ENCODE measurements at regions not wholly inside any gene's neighbourhood (a gene's known extent, or its start where the extent isn't known, plus 50 kb on each side); places are given as distances from the start of the nearest gene placed in this dataset.
A peak's percentile ranks its signal among the peaks of the same experiment; 100 is the strongest.

GRCh38 chr3:27655547-27655946, 66.6 kb downstream of the EOMES start:
- Histone ChIP-seq H3K36me3 (replicated peaks) (no peaks in the 10 kb centered on the region), H3K4me3 (ENCODE audit: low read depth, low read length) (no peak overlapping the region), H3K27me3 (replicated peaks) (no peaks in the 10 kb centered on the region), H3K27ac (no peak overlapping the region)
- in situ Hi-C loops (cut with HindIII; ENCODE audit: low pct_ligation_motif_present, low sequenced_read_pairs) = no loop called here
- TF ChIP-seq CTCF (IDR thresholded peaks at IDR 0.05; ENCODE audit: low read depth, low read length, missing control alignments) = no peak
- DNase-seq = no peak

DNA sequence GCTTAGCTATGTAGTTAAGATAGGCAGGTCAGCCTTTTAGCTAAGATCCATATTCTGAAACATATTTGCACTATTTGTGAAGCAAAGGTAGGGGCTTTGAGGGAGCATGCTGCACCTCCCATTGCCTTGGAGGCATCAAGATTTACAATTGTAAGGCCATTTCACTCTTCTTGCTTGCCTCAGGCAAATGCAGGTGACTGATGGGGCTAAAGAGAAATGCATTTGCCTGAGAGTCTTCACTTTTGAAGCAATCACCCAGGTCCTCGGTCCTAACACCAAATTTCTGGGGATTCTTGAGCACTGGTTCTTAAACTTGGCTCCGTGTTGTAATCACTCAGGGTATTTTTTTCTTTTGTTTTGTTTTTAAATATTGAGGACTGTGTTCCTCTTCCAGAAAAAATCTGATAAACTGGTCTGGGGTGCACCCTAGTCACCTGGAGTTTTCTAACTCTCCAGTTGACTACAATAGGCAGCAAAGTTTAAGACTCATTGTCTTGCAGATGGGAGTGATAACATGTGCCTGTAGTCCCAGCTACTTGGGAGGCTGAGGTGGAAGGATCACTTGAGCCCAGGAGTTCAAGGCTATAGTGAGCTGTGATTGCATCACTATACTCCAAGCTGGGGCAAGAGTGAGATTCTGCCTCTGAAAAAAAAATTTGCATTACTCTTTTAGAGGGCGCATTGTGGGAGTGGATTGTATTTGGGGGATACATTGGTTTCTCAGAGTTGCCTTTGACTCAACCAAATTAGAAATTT, 68.1 kb downstream of the EOMES start:
- in situ Hi-C loops (cut with HindIII; ENCODE audit: low pct_ligation_motif_present, low sequenced_read_pairs) = no loop called here
- no peak for DNase-seq
- Histone ChIP-seq H3K4me3 (ENCODE audit: low read depth, low read length) (no peak overlapping the region), H3K36me3 (replicated peaks) (no peaks in the 10 kb centered on the region), H3K27me3 (replicated peaks) (no peaks in the 10 kb centered on the region), H3K27ac (no peak overlapping the region)
- TF ChIP-seq CTCF (IDR thresholded peaks at IDR 0.05; ENCODE audit: low read depth, low read length, missing control alignments) = no peak

GRCh38 chr3:27649277-27649676, 72.8 kb downstream of the EOMES start:
- no peaks in the 10 kb centered on the region for H3K36me3 ChIP-seq (replicated peaks)
- DNase-seq = no peak
- no peak for TF ChIP-seq CTCF (IDR thresholded peaks at IDR 0.05; ENCODE audit: low read depth, low read length, missing control alignments)
- no peaks in the 10 kb centered on the region for H3K27me3 ChIP-seq (replicated peaks)
- H3K4me3 ChIP-seq (ENCODE audit: low read depth, low read length) = no peak overlapping the region
- H3K27ac ChIP-seq = no peak overlapping the region
- in situ Hi-C loops (cut with HindIII; ENCODE audit: low pct_ligation_motif_present, low sequenced_read_pairs) = no loop called here

DNA sequence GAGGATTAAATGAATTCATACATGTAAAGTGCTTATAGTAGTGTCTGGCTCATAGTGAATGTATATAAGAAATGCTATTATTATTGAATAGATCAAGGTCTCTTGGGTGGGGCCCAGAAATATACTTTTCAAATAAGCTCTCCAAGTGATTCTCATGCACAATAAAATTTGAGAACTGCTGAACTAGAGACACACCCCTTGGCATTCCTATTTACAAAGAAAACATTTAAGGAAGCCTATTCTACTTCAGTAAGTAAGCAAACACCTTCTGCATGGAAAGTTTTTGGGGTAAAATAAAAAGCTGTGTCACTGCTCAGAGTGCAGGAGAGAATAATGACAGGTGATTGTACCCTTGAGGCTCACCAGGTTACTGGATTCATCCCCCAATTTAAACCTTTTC, 75.2 kb downstream of the EOMES start:
- no peak for TF ChIP-seq CTCF (IDR thresholded peaks at IDR 0.05; ENCODE audit: low read depth, low read length, missing control alignments)
- DNase-seq = no peak
- no peak overlapping the region for H3K4me3 ChIP-seq (ENCODE audit: low read depth, low read length)
- H3K27ac ChIP-seq = no peak overlapping the region
- H3K36me3 ChIP-seq (replicated peaks) = no peaks in the 10 kb centered on the region
- in situ Hi-C loops (cut with HindIII; ENCODE audit: low pct_ligation_motif_present, low sequenced_read_pairs) = no loop called here
- no peaks in the 10 kb centered on the region for H3K27me3 ChIP-seq (replicated peaks)

- no peak for DNase-seq
- Histone ChIP-seq H3K36me3 (replicated peaks) (no peaks in the 10 kb centered on the region), H3K27me3 (replicated peaks) (no peaks in the 10 kb centered on the region), H3K4me3 (ENCODE audit: low read depth, low read length) (no peak overlapping the region), H3K27ac (no peak overlapping the region)
- in situ Hi-C loops (cut with HindIII; ENCODE audit: low pct_ligation_motif_present, low sequenced_read_pairs) = no loop called here
- no peak for TF ChIP-seq CTCF (IDR thresholded peaks at IDR 0.05; ENCODE audit: low read depth, low read length, missing control alignments)
These were observed 77.2 kb downstream of the EOMES start for GRCh38 chr3:27644941-27645340.

DNA sequence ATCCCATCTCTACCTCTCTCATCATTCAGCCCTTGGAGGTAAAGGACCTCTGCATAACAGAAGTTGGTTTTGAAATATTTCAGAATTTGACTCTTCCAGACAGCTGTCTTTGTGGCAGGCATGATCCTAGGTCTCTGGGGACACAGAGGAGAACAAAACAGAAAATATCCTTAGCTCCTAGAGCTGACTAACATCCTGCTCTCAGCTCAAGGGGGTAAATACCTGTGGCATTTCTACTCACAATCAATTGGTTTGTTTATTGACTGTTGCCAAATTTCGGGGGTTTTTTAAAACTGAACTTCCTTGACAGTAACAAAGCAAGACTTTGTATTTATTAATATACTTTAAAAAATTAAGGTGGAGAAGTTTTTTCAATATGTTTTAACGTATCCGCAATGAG, 78.8 kb downstream of the EOMES start:
- Histone ChIP-seq H3K27me3 (replicated peaks) (no peaks in the 10 kb centered on the region), H3K27ac (peak overlapping the region; percentile 3), H3K4me3 (ENCODE audit: low read depth, low read length) (no peak overlapping the region), H3K36me3 (replicated peaks) (no peaks in the 10 kb centered on the region)
- in situ Hi-C loops (cut with HindIII; ENCODE audit: low pct_ligation_motif_present, low sequenced_read_pairs) = no loop called here
- no peak for TF ChIP-seq CTCF (IDR thresholded peaks at IDR 0.05; ENCODE audit: low read depth, low read length, missing control alignments)
- DNase-seq = no peak
